ENCODE measurements at regions not wholly inside any gene's neighbourhood (a gene's known extent, or its start where the extent isn't known, plus 50 kb on each side); places are given as distances from the start of the nearest gene placed in this dataset.

GRCh38 chr10:113456741-113457140 is 96.1 kb upstream of the HABP2 start:
- no peak for TF ChIP-seq CTCF (conservative IDR thresholded peaks at IDR 0.05; ENCODE audit: low read depth, low read length)
- no peak for DNase-seq (ENCODE audit: low read depth)
- no peak overlapping the region for H3K4me3 ChIP-seq (ENCODE audit: low read depth, low read length)

- DNase-seq (ENCODE audit: low read depth): no peak
- no peak for TF ChIP-seq CTCF (conservative IDR thresholded peaks at IDR 0.05; ENCODE audit: low read depth, low read length)
- no peak overlapping the region for H3K4me3 ChIP-seq (ENCODE audit: low read depth, low read length)
These were observed 95.4 kb upstream of the HABP2 start for GRCh38 chr10:113457408-113457807.

GRCh38 chr10:113458451-113458850 is 94.4 kb upstream of the HABP2 start:
- TF ChIP-seq CTCF (conservative IDR thresholded peaks at IDR 0.05; ENCODE audit: low read depth, low read length): no peak
- DNase-seq (ENCODE audit: low read depth): no peak
- H3K4me3 ChIP-seq (ENCODE audit: low read depth, low read length): no peak overlapping the region

GRCh38 chr10:113458944-113459343 is 93.9 kb upstream of the HABP2 start:
- no peak for TF ChIP-seq CTCF (conservative IDR thresholded peaks at IDR 0.05; ENCODE audit: low read depth, low read length)
- no peak for DNase-seq (ENCODE audit: low read depth)
- H3K4me3 ChIP-seq (ENCODE audit: low read depth, low read length): no peak overlapping the region

GRCh38 chr10:113459626-113460280 is 93.1 kb upstream of the HABP2 start:
- no peak for TF ChIP-seq CTCF (conservative IDR thresholded peaks at IDR 0.05; ENCODE audit: low read depth, low read length)
- no peak for DNase-seq (ENCODE audit: low read depth)
- H3K4me3 ChIP-seq (ENCODE audit: low read depth, low read length): no peak overlapping the region

GRCh38 chr10:113463083-113463482 is 89.8 kb upstream of the HABP2 start:
- no peak overlapping the region for H3K4me3 ChIP-seq (ENCODE audit: low read depth, low read length)
- no peak for DNase-seq (ENCODE audit: low read depth)
- TF ChIP-seq CTCF (conservative IDR thresholded peaks at IDR 0.05; ENCODE audit: low read depth, low read length): no peak

- TF ChIP-seq CTCF (conservative IDR thresholded peaks at IDR 0.05; ENCODE audit: low read depth, low read length): no peak
- peak; percentile 62 for DNase-seq (ENCODE audit: low read depth)
- no peak overlapping the region for H3K4me3 ChIP-seq (ENCODE audit: low read depth, low read length)
These were observed 89.1 kb upstream of the HABP2 start for GRCh38 chr10:113463777-113464176.

All from choroid plexus epithelial cell (primary cell).